ENCODE measurements at regions not wholly inside any gene's neighbourhood (a gene's known extent, or its start where the extent isn't known, plus 50 kb on each side); places are given as distances from the start of the nearest gene placed in this dataset.
"Not testable (repeated sequence)": the region's sequence is repeated elsewhere in the genome, so short reads cannot be mapped to it uniquely, and the experiment has no call there.

DNA sequence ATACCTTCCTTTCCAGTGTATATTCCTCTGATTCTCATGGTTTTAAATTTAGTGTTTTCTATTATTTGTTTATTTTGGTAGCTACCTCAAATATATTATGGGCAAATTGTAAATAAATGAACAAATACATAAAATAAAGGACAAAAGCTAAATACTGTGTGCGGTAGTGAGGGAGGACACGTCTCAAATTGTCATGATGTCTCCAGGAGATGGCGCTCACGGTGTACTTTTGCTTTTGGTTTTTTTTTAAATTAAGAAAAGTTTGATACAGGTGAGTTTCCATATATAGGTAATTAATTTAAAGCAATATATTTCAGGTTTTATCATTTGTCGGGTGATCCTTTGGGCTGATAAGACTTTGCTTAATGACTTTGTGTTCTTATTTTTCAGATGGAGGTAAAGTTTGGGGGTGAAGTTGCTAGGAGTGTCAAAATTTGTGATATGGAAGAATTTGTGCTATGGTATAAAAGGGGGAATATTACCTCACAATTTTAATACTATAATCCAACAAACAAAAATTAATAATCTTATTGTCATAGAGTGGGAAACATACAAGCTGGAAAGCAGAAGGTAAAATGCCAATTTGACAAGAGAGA lies 68.4 kb upstream of the TMEM229A start:
- H3K4me1 Mint-ChIP-seq: no peaks in the 10 kb centered on the region
- H3K4me3 Mint-ChIP-seq: no peak overlapping the region
- no peak for ATAC-seq (replicated peaks; ENCODE audit: extremely low read depth, poor library complexity, severe bottlenecking)
- H3K36me3 Mint-ChIP-seq (ENCODE audit: insufficient read depth): no peaks in the 10 kb centered on the region
- peaks cover 5% of the 10 kb centered on the region for H3K9me3 Mint-ChIP-seq
- H3K27me3 Mint-ChIP-seq: no peaks in the 10 kb centered on the region
- DNase-seq (ENCODE audit: low spot score in 2 of 2): no peak
- no peak overlapping the region for H3K27ac Mint-ChIP-seq (ENCODE audit: low read depth)

DNA sequence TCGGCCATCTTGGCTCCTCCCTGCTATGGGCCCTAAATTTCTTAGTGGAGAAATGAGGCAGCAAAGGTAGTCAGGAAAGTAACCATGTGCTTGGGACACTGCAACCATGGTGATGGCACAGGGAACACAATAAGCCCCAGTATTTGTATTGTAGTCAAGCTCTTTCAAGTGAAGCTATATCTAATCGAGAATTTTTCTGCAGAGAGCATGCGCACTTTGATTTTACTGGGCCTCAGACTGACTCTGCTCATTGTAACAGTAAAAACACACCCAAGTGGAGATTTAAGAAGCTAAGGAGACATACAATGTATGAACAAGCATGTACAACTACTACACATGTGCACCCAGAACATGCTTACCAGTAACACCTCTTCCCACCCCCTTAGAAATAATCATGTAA lies 67.3 kb upstream of the TMEM229A start:
- no peak for ATAC-seq (replicated peaks; ENCODE audit: extremely low read depth, poor library complexity, severe bottlenecking)
- Mint-ChIP-seq H3K4me1 (no peaks in the 10 kb centered on the region), H3K9me3 (peaks cover 5% of the 10 kb centered on the region)

GRCh38 chr7:124099585-124099984 lies 66.7 kb upstream of the TMEM229A start:
- not testable (repeated sequence) for H3K27me3 Mint-ChIP-seq; ATAC-seq (replicated peaks; ENCODE audit: extremely low read depth, poor library complexity, severe bottlenecking); DNase-seq (ENCODE audit: low spot score in 2 of 2); H3K4me1 Mint-ChIP-seq; H3K36me3 Mint-ChIP-seq (ENCODE audit: insufficient read depth); H3K9me3 Mint-ChIP-seq; H3K4me3 Mint-ChIP-seq; H3K27ac Mint-ChIP-seq (ENCODE audit: low read depth)

More for the DNA sequence above, 67.3 kb upstream of the TMEM229A start:
- no peaks in the 10 kb centered on the region for H3K27me3 Mint-ChIP-seq
- no peak overlapping the region for H3K27ac Mint-ChIP-seq (ENCODE audit: low read depth)
- no peak overlapping the region for H3K4me3 Mint-ChIP-seq
- no peak for DNase-seq (ENCODE audit: low spot score in 2 of 2)
- no peaks in the 10 kb centered on the region for H3K36me3 Mint-ChIP-seq (ENCODE audit: insufficient read depth)

GRCh38 chr7:124089621-124090020 lies 56.8 kb upstream of the TMEM229A start:
- no peak for ATAC-seq (replicated peaks; ENCODE audit: extremely low read depth, poor library complexity, severe bottlenecking)
- Mint-ChIP-seq H3K27ac (ENCODE audit: low read depth) (no peak overlapping the region), H3K27me3 (no peaks in the 10 kb centered on the region), H3K9me3 (peaks cover 17% of the 10 kb centered on the region), H3K4me3 (no peak overlapping the region), H3K4me1 (no peaks in the 10 kb centered on the region), H3K36me3 (ENCODE audit: insufficient read depth) (no peaks in the 10 kb centered on the region)
- DNase-seq (ENCODE audit: low spot score in 2 of 2): no peak

GRCh38 chr7:124088590-124088989 lies 55.7 kb upstream of the TMEM229A start:
- Mint-ChIP-seq H3K36me3 (ENCODE audit: insufficient read depth) (no peaks in the 10 kb centered on the region), H3K4me3 (no peak overlapping the region), H3K27ac (ENCODE audit: low read depth) (no peak overlapping the region), H3K27me3 (no peaks in the 10 kb centered on the region), H3K9me3 (peaks cover 17% of the 10 kb centered on the region), H3K4me1 (no peaks in the 10 kb centered on the region)
- ATAC-seq (replicated peaks; ENCODE audit: extremely low read depth, poor library complexity, severe bottlenecking) (no peak), DNase-seq (ENCODE audit: low spot score in 2 of 2) (no peak)

GRCh38 chr7:124086843-124087242 lies 54.0 kb upstream of the TMEM229A start:
- Mint-ChIP-seq H3K36me3 (ENCODE audit: insufficient read depth) (peaks cover 3% of the 10 kb centered on the region), H3K27me3 (no peaks in the 10 kb centered on the region), H3K27ac (ENCODE audit: low read depth) (no peak overlapping the region), H3K4me1 (no peaks in the 10 kb centered on the region), H3K9me3 (peaks cover 17% of the 10 kb centered on the region), H3K4me3 (no peak overlapping the region)
- no peak for DNase-seq (ENCODE audit: low spot score in 2 of 2)
- ATAC-seq (replicated peaks; ENCODE audit: extremely low read depth, poor library complexity, severe bottlenecking): no peak

GRCh38 chr7:124085179-124085578 lies 52.3 kb upstream of the TMEM229A start:
- H3K27me3 Mint-ChIP-seq: no peaks in the 10 kb centered on the region
- peaks cover 12% of the 10 kb centered on the region for H3K9me3 Mint-ChIP-seq
- H3K36me3 Mint-ChIP-seq (ENCODE audit: insufficient read depth): peaks cover 3% of the 10 kb centered on the region
- no peak overlapping the region for H3K4me3 Mint-ChIP-seq
- no peak for ATAC-seq (replicated peaks; ENCODE audit: extremely low read depth, poor library complexity, severe bottlenecking)
- no peaks in the 10 kb centered on the region for H3K4me1 Mint-ChIP-seq
- H3K27ac Mint-ChIP-seq (ENCODE audit: low read depth): no peak overlapping the region
- no peak for DNase-seq (ENCODE audit: low spot score in 2 of 2)

- Mint-ChIP-seq H3K4me3 (no peak overlapping the region), H3K27ac (ENCODE audit: low read depth) (no peak overlapping the region), H3K9me3 (peaks cover 12% of the 10 kb centered on the region), H3K27me3 (no peaks in the 10 kb centered on the region), H3K4me1 (no peaks in the 10 kb centered on the region), H3K36me3 (ENCODE audit: insufficient read depth) (peaks cover 3% of the 10 kb centered on the region)
- ATAC-seq (replicated peaks; ENCODE audit: extremely low read depth, poor library complexity, severe bottlenecking) (no peak), DNase-seq (ENCODE audit: low spot score in 2 of 2) (no peak)
Measured at GRCh38 chr7:124084024-124084423, 51.2 kb upstream of the TMEM229A start.
